ENCODE measurements at regions not wholly inside any gene's neighbourhood (a gene's known extent, or its start where the extent isn't known, plus 50 kb on each side); places are given as distances from the start of the nearest gene placed in this dataset.

GRCh38 chr4:124437853-124438495 is 274.6 kb downstream of the ANKRD50 start:
- TF ChIP-seq, protein P1, sequence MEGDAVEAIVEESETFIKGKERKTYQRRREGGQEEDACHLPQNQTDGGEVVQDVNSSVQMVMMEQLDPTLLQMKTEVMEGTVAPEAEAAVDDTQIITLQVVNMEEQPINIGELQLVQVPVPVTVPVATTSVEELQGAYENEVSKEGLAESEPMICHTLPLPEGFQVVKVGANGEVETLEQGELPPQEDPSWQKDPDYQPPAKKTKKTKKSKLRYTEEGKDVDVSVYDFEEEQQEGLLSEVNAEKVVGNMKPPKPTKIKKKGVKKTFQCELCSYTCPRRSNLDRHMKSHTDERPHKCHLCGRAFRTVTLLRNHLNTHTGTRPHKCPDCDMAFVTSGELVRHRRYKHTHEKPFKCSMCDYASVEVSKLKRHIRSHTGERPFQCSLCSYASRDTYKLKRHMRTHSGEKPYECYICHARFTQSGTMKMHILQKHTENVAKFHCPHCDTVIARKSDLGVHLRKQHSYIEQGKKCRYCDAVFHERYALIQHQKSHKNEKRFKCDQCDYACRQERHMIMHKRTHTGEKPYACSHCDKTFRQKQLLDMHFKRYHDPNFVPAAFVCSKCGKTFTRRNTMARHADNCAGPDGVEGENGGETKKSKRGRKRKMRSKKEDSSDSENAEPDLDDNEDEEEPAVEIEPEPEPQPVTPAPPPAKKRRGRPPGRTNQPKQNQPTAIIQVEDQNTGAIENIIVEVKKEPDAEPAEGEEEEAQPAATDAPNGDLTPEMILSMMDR (IDR thresholded peaks at IDR 0.05), result no peak
- Histone ChIP-seq H3K27me3 (no peaks in the 10 kb centered on the region), H3K4me3 (no peak overlapping the region), H3K27ac (no peak overlapping the region), H3K36me3 (no peaks in the 10 kb centered on the region), H3K9me3 (no peaks in the 10 kb centered on the region), H3K4me1 (no peaks in the 10 kb centered on the region)
- intact Hi-C loops (cut with DNase I), result no loop called here
- ATAC-seq (no peak), DNase-seq (no peak)

DNA sequence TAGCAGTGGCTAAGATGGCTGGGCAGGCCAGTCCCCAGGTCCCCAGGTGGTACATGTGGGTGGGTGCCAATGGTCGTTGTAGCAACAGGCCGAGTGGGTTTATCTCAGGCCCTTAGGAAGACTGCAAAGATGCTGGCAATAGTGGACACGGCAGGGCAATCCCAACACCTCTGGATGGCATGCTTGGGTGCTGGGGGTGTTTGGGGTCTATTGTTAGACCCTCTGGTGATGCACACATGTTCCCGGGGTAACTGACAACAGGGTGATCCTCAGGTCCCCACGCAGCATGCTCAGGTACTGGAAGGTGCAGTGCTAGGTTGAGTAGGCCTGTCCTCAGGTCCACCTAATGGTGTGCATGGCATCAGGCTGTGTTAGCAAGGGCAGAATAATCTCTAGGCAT is 267.5 kb downstream of the ANKRD50 start:
- ATAC-seq, result no peak
- H3K27ac ChIP-seq, result no peak overlapping the region
- H3K36me3 ChIP-seq, result no peaks in the 10 kb centered on the region
- no peaks in the 10 kb centered on the region for H3K9me3 ChIP-seq
- TF ChIP-seq, protein P1 (IDR thresholded peaks at IDR 0.05), result no peak
- H3K4me3 ChIP-seq, result no peak overlapping the region
- H3K4me1 ChIP-seq, result no peaks in the 10 kb centered on the region
- DNase-seq, result no peak
- H3K27me3 ChIP-seq, result no peaks in the 10 kb centered on the region
- intact Hi-C loops (cut with DNase I), result no loop called here

- Histone ChIP-seq H3K4me3 (no peak overlapping the region), H3K9me3 (no peaks in the 10 kb centered on the region), H3K36me3 (no peaks in the 10 kb centered on the region), H3K27me3 (no peaks in the 10 kb centered on the region), H3K4me1 (no peaks in the 10 kb centered on the region), H3K27ac (no peak overlapping the region)
- TF ChIP-seq, protein P1 (IDR thresholded peaks at IDR 0.05), result no peak
- no peak for ATAC-seq
- DNase-seq, result no peak
- intact Hi-C loops (cut with DNase I), result no loop called here
Observed at GRCh38 chr4:124449881-124450280, 262.7 kb downstream of the ANKRD50 start.

- Histone ChIP-seq H3K27ac (no peak overlapping the region), H3K9me3 (no peaks in the 10 kb centered on the region), H3K27me3 (no peaks in the 10 kb centered on the region), H3K4me1 (no peaks in the 10 kb centered on the region), H3K36me3 (no peaks in the 10 kb centered on the region), H3K4me3 (no peak overlapping the region)
- ATAC-seq (no peak), DNase-seq (no peak)
- intact Hi-C loops (cut with DNase I), result no loop called here
- TF ChIP-seq, protein P1 (IDR thresholded peaks at IDR 0.05), result no peak
Observed at GRCh38 chr4:124450851-124451250, 261.7 kb downstream of the ANKRD50 start.

- H3K4me3 ChIP-seq, result no peak overlapping the region
- TF ChIP-seq, protein P1 (IDR thresholded peaks at IDR 0.05), result no peak
- no peaks in the 10 kb centered on the region for H3K27me3 ChIP-seq
- no peak for ATAC-seq
- no peak for DNase-seq
- no peaks in the 10 kb centered on the region for H3K4me1 ChIP-seq
- no peaks in the 10 kb centered on the region for H3K9me3 ChIP-seq
- intact Hi-C loops (cut with DNase I), result no loop called here
- no peaks in the 10 kb centered on the region for H3K36me3 ChIP-seq
- no peak overlapping the region for H3K27ac ChIP-seq
Observed at GRCh38 chr4:124454772-124455270, 257.7 kb downstream of the ANKRD50 start.

- TF ChIP-seq, protein P1 (IDR thresholded peaks at IDR 0.05), result no peak
- no peak for ATAC-seq
- no peak for DNase-seq
- no peak overlapping the region for H3K27ac ChIP-seq
- H3K4me1 ChIP-seq, result no peaks in the 10 kb centered on the region
- H3K36me3 ChIP-seq, result no peaks in the 10 kb centered on the region
- H3K4me3 ChIP-seq, result no peak overlapping the region
- no peaks in the 10 kb centered on the region for H3K27me3 ChIP-seq
- H3K9me3 ChIP-seq, result no peaks in the 10 kb centered on the region
- intact Hi-C loops (cut with DNase I), result no loop called here
Observed at GRCh38 chr4:124455671-124456070, 256.9 kb downstream of the ANKRD50 start.
